Activated T-cell treated with anti-CD3 and anti-CD28 coated beads for 1 hour (primary cell): ENCODE measurements at regions not wholly inside any gene's neighbourhood (a gene's known extent, or its start where the extent isn't known, plus 50 kb on each side); places are given as distances from the start of the nearest gene placed in this dataset.

Experiments
- DNase-seq: peaks from one replicate; pipeline ENCODE4 v3.0.0-alpha.2; 2020; ENCODE audit warnings: low read depth

DNA sequence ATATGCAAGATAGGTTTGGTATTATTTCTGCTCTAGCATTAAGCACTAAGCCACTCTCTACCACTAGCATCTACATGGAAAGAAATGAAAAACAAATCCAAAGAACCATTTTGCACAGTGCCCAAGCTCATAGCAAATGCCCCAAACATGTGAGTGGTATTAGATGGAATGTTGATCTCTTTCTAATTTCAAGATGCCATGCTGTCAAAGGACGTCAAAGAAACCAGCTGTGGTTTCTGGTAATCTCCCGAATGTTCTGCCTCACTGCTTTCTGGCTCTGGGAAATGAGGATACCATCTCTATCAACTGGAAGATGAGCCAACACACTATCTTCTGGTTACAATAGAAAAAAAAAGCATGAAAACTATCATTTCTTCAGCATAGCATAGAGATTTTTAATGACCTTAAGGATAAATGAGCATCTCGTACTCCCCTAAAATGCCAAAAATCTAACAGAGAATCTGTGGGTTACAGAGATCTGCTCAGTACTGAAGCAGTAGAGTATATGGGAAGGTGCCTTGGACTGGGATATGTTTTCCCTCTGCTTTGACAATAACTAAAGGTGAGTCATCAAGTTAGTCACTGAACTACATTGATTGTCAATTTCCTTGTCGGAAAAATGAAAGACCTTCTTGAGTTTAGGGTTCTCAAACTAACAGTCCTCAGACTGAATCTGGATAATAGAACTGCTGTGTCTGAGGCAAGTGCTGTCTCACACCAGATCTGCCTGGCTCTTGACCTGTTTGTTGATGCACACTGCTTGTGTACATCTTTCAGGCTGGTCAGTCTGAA is 244.8 kb upstream of the NCKAP5 start:
- DNase-seq = no peak

DNA sequence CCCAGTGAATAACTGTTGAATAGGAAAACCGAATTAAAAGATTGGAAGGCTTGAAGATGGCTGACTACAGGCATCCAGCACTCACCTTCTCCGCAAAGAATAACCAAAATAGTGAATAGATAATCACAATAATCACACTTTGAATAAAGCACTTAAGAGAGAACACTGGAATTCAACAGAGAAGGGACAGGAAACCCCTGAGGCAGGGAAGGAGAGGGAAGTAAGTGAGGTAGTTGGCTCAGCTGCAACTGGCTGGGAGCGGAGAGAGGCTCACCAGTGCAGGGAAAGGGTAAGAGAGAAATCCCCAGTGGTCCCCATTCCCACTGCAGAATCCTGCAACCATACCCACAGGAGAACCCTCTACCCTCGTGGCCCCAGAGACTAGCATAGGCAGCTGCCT is 246.6 kb upstream of the NCKAP5 start:
- DNase-seq = no peak

DNA sequence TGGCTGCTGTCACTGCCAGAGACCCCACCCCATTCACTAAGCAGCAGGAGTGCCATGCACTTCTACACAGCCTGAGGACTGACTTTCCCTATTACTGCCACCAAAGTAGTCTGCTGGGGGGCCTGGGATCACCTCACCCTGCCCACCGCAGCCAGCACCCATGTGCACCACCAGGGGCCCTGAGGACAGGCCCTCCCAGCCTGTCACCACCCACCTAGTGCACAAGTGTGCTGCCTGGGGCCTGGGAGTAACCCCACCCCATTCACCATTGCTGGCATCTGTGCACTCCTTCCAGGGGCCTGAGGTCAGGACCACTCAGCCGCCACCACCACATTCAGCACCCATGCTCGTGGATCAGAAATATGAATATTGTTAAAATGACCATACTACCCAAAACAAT is 247.8 kb upstream of the NCKAP5 start:
- no peak for DNase-seq

DNA sequence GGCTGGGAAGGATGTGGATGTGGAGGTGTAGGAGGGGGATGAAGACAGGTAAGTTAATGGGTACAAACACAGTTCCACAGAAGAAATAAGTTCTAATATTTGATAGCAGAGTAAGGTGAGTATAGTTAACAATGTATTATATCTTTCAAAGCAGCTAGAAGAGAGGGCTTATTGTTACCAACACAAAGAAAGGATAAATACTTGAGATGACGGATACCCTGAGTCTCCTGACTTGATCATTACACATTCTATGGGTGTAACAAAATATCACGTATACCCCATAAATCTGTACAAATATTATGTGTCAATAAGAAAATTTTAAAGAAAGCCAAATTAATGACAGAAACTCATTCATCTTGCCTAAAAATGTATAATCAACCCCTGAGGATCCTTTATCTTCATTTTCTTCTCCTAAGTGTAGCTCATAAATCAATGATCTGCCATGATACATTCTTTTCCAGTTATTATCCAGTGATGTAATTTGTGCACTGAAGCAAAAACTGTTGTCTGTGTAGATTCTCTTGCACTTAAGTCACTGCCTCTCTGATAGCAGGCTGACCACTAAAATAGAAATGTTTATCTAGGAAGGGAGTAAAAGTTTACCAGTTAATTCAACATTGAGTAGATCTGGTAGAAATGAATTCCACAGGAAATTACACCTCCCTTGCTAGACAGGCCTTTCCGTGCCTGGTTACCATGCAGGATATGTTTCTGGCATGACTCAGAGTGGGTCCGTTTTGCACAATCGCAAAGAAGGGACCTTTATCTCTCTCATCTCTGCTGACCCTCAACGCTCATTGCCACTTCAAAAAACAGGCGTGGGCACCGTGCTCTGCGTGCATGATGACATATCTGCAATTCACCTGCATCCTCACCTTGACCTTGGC is 249.7 kb upstream of the NCKAP5 start:
- no peak for DNase-seq

DNA sequence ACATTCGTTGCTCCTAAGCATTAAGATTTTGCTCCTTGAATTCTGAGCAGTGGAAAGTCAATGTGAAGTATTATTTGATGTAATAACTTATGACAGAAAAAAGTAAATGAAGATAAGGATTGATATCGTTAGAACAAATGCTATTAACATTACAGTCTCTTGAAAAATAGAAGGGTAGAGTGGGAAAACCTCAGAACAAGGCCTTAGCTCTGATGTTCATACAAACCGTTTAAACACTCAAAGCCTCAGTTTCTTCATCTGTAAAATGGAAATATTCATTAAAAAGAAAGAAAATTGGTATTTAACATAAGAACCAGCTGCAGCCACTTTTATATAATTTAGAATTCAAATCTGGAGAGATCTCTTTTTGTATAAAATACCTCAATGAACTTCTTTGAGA is 250.4 kb upstream of the NCKAP5 start:
- DNase-seq = no peak

DNA sequence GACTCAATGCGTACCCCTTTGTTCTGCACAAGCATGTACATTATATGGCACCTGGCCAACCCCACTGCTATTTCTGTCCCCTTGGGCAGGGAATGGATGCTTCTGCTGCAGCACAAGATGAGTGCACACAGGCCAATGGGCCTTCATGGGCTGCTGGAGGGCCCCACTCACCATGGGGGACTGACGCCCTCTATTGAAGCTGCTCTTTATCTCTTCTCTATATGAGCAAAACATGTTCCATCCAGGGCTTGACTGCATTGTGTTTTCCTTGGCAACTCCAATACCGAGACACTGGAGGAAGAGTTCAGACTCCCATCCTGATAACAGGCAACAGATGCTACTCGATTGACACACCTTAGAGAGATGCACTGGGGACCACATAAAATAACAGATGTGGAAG is 251.6 kb upstream of the NCKAP5 start:
- no peak for DNase-seq

DNA sequence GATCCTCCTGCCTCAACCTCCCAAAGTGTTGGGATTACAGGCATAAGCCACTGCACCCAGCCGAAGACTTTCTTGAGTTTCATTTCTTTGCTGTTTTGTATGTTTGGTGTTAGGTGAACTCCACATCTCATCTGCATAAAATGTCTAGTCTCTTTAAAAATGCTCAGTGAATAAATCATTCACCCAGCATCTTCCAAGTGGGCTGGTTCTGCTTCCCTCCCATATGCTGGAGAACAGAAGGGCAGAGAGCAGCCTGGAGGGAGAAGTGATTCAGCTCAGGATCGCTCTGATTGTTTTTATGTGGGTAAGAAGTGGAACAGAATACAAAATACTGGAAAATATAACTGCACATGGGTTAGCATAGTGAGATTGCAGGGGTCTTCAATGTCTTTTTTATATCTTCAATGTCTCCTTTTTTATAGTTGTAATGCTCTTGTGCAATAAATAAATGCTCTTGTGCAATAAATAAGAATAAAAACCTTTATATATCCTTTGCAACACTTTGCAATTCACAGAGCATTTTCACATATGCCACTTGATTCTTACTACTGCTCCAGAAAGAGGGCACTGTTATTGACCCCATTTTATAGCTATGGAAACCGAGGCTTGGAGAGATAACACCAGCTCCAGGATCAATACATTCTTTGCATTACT is 253.0 kb upstream of the NCKAP5 start:
- DNase-seq = no peak

DNA sequence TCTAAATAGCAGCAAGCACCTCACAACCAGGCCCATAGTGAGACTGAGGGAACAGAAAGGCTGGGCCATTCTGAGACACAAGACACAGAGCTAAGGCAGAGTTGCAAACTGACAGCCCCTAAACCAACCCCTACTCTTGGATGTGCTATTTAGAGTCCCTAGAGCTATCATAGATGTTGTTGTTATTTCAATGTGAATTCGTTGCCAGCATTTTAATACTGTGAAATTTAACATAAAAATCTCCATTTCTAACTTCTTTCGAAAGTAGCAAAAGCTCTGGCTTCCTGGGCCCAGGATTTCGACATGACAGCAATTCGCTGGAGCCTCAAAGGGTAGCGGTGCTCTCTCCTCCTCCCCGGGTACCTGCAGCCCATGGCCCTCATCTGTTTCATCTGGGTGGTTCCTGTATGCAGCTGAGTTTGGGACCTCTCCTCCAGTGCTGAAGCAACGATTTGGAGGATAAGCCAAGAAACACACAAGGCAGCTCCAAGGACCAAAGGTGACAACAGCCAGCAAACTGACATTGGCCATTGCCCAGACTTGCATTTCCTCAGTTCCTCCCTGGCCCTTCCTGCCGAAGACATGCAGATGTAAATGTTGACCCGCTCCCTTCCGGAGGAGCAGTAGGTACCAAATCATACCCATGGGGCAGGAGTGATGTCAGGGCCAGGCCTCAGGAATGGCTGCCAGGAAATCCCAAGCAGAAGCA is 254.4 kb upstream of the NCKAP5 start:
- DNase-seq = no peak

DNA sequence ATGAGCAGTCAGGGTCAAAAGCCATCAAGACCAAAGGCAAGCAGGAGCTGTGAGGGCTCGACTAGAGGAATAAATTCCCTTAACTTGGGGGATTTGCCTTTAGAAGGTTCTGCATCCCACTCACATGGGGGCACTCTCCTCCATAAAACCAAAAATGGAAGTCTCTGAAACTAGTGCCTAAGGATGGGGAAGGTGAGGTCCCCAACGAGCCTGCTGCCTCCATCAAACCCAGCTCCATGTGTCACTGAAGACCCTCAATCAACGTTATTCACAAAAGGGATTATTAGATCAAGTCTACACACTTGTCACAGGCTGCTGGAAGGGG is 254.9 kb upstream of the NCKAP5 start:
- DNase-seq = no peak

DNA sequence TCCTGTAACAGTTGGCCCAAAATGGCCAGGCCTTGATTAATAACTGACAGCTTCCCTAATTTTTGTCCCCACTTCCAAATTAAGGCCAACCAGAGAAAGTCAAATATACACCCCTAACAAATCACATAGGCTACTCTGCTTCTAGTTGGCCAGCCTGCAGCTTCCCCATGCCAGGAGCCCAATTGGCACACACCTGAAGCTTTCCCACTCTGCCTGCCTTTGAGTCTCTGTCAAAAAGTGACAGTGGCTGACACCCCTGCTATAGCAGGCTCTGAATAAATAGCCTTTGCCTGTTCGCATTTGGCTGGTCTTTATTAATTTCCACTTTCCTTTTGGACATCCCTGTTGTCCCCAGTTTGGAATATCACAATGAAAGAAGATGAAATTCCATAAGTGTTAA is 256.6 kb upstream of the NCKAP5 start:
- DNase-seq = no peak

DNA sequence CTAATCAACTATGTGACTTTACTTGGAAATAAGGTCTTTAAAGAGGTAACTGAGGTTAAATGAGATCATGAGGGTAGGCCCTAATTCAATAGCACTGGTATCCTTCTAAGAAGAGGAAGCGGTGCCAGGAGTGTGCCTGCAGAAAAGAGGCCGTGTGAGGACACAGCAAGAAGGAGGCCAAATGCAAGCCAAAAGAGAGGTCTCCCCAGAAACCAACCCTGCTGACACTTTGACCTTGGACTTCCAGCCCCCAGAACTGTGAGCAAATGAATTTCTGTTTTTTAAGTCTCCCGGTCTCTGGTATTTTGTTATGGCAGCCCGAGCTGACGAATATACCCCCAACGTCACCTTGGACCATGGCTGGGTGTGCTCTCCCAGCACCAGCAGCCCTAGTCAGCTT is 257.5 kb upstream of the NCKAP5 start:
- DNase-seq = no peak

DNA sequence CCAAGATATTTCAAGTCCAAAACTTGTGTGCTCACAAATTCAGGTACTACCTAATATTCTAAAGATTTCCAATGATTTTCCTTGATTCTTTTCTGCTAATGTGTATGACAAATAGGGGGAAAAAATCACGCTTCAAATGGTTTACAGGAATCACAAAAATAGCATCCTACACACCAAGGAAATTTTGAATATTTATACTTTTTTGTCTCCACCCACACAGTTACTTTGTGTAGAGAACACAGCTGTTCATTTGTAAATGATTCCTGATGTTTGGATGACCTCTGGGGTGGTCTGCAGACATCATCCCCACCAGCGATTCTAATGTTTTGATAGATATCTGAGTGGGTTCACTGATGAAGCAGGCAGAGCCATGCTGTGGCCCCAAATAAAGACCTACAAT is 260.6 kb upstream of the NCKAP5 start:
- DNase-seq = no peak

DNA sequence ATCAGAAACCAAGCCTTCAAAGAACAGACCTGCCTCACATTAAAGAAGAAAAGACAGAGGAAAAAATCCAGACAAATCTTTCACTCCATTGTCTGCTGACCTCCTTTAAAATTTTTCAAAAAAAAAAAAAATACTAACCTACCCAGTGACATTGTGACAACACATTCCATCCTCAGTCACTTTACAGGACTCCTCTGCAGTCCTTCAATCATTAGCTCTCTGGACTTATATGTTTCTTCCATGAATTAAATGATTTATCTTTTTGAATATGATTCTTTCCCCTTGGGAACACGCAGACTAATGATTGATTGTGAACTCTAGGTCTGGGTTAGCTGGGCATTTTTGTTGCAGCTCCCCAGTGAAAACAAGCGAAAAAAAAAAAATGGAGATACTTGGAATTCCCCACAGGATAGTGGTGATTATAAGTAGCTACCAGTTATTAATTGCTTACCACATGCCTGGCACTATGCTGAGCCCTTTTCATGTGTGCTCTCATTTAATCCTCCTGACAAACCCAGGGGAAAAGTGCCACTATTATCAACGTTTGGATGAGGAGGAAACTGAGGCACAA is 261.3 kb upstream of the NCKAP5 start:
- no peak for DNase-seq

DNA sequence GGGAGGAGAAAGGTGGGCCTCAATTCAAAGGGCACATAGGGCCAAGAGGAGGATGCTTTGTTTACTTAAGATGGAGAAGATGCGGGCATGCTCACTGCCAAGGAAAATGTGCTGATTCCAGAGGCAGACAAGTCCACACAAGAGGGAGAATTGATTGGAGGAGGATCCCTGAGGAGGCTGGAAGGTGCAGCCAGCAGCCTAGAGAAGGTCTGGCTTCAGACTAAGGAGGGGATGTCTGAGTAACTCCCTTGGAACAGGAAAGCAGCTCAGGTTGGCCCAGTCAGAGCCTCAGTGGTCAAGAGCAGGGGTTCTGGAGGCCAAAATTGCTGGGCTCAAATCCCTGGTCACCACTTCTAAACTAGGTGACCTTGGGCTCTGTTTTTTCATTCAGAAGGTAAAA is 265.5 kb upstream of the NCKAP5 start:
- DNase-seq = no peak

DNA sequence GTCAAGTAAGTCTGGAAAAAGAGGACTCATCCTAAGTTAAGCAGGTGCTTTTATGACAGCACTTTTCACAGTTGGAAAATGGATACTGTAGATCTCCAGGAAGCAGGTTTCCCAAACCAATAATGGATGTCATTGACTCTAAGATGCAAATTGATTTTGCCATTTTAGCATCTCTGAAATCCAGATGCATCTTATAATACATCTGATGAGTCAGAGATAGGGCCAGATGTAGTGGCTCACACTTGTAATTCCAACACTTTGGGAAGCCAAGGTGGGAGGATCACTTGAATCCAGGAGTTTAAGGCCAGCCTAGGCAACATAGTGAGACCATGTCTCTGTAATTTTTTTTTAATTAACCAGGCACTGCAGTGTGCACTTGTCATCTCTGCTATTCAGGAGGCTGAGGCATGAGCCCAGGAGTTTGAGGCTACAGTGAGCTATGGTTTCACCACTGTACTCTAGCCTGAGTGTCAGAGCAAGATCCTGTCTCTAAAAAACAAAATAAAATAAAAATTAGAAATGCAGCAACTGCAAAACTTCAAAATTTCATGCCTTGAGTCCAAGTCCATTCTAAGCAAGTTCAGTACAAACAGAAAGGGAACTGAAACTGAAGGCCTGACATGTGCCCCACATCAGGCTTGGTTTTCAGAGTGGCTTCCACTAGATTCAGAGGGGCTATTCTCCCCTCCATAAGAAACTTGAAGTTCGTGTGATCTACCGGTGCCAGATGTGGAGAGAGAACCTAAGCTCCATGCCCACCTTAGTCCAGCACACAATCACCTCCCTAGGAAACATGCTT is 267.8 kb upstream of the NCKAP5 start:
- DNase-seq = no peak

DNA sequence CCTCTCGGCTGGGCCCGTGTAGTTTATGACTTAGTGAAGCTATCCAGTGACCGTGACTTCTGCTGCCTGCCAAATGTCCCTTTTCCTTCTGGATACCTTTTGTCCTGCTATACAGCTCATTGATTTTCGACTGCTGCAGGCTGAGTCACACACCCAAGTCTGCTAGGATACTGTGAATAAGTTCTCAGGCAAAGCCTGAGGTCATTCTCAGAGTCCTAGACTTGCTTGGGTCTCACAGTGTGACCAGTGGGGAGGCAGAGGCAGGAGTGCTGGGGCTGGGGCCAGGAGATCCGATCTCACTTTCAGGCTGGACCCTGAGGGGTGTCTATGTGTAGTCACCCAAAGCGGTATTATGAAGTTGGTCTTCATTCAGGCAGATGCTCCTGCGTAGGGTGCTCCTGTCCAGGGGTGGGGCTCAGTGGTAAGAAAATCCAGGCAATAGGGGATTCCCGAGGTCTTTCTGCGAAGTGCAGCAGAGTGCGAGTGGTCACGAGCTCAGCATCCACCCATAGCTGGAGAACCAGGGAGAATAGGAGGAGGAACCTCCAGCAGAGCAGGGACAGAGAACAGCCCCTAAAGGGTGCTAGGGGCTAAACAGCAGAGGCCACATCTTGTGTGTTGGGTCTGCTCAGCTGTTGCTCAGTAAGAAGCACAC is 268.6 kb upstream of the NCKAP5 start:
- DNase-seq = no peak

DNA sequence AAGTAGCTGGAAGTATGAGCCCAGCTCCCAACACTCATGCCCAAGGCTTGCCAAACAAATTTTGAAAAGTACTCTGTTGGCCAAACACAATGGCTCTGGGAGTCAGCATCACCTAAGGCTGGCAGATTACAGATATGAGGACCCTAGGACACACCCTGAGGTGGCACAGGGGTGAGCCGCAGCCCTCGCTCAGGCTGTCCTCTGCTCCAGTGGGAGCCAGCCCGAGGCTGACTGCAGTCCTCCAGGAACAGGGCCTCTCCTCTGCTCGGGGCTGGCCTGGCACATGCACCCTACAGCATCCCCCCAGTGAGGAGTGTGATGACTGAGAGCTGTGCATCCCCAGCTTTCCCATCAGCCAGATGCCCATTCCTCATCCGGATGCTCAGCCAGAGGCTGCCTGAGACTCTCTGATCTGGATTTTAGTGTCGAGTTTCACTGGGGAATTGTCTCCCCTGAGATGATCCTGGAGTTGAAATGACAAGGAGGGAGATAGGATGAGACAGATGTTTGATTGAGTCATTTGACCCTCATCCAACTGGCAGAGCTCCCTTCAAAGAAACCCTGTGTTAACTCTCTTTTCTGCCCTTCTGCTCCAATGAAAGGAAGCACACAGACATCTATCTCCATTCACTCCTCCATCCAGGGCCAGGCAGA is 269.3 kb upstream of the NCKAP5 start:
- no peak for DNase-seq

DNA sequence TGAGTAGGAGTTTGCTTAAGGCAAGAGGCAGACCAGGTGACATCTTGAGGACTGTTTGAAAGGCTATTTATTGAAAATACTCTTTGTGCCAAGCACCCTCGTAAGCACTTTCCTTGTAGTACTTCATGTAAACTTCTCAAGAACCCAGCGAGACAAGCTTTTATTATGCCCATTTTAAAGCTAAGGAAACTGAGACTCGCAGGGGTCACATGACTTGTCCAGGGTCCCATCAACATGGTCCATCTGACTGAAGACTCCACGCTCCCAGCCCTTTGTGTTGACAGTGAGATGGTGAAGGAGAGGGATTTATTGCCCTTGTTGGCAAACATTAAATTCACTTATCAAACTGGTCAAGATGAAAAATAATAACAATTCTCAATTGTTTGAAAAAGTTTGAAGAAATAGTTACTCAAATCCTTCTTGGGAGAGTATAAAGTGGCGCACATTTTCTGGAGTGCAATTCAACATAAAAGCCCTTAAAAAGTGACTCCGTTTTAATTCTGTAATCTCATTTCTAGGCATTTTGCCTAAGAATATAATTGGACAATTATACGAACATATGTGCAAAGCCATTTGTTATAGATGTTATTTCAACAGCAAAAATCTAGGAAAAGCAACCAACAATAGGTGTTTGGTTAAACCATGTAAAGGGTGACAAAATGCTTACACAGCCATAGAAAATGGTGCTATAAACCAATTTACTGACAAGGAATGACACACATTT is 270.5 kb upstream of the NCKAP5 start:
- no peak for DNase-seq

DNA sequence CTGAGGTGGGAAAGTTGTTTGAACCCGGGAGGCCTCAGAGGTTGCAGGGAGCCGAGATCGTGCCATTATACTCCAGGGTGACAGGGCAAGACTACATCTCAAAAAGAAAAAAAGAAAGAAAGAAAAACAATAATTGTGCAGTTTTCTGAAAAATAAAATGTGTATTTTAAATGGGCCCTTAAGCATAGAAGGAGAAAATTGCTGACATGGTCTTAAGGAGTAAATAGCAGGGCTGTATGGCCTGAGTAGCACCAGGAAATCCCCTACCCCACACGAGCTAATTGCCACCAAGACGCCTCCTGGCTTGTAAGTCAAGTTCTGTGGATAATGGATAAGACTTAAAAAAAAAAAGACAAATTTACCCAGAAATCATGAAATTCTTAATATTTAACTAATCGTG is 271.4 kb upstream of the NCKAP5 start:
- no peak for DNase-seq

DNA sequence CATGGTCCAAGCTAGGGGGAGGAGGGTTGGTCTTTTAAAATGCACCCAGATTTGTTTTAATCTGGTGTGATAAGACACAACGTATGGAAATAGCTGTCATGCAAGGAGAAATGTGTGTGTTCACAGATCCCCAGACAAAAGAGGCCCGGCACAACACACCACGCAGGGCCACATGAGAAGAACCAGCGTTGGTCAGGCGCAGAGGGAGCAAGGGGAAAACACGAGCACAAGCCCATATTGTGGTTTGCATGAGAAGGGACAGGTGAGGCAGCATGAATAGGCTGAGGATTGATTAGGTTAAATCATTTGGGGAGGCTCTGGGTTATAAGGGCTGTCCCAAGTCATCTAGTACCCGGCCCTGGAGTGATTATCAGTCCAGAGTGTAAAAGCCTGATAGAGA is 272.5 kb upstream of the NCKAP5 start:
- DNase-seq = no peak
